Mesodermal cell (in vitro differentiated cells): ENCODE measurements at regions not wholly inside any gene's neighbourhood (a gene's known extent, or its start where the extent isn't known, plus 50 kb on each side); places are given as distances from the start of the nearest gene placed in this dataset.
A peak's percentile ranks its signal among the peaks of the same experiment; 100 is the strongest.
"Not testable (repeated sequence)": the region's sequence is repeated elsewhere in the genome, so short reads cannot be mapped to it uniquely, and the experiment has no call there.

Experiments used
- H3K27ac ChIP-seq: 2 replicates; pipeline ENCODE4 v1.7.0; 2013; ENCODE audit warnings: mild to moderate bottlenecking, low read depth, low read length, moderate library complexity; ENCODE audit not compliant: severe bottlenecking
- H3K36me3 ChIP-seq: 2 replicates; pipeline ENCODE4 v1.7.1; 2013; ENCODE audit warnings: mild to moderate bottlenecking, low read length, moderate library complexity; ENCODE audit not compliant: control insufficient read depth, insufficient read depth
- H3K4me1 ChIP-seq: one replicate; pipeline ENCODE4 v1.7.1; 2013; ENCODE audit warnings: mild to moderate bottlenecking, low read length; ENCODE audit not compliant: insufficient read depth, control insufficient read depth, poor library complexity, severe bottlenecking
- H3K4me3 ChIP-seq: 2 replicates; pipeline ENCODE4 v1.7.0; 2013; ENCODE audit warnings: low read length, control low read depth, mild to moderate bottlenecking; ENCODE audit not compliant: insufficient read depth, poor library complexity, severe bottlenecking; ENCODE audit errors: extremely low read depth
- H3K9me3 ChIP-seq: 2 replicates; pipeline ENCODE4 v1.7.1; 2013; ENCODE audit warnings: mild to moderate bottlenecking, low read length, moderate library complexity; ENCODE audit not compliant: control insufficient read depth
- WGBS, 2 experiments: methylation state at CpG; one replicate each; pipeline ENCODE4 v1.1.5; 2013; ENCODE audit warnings: missing lambda C conversion rate in 2 of 2; ENCODE audit not compliant: insufficient coverage in 2 of 2; 5-methylcytosine and 5-hydroxymethylcytosine counted together

- Histone ChIP-seq H3K4me1 (peaks cover 6% of the 10 kb centered on the region), H3K36me3 (no peaks in the 10 kb centered on the region), H3K27ac (no peak overlapping the region), H3K9me3 (no peaks in the 10 kb centered on the region), H3K4me3 (no peak overlapping the region)
- 100% methylated on average over 1 of the region's 3 CpGs; no CpG with 5 or more reads in 1 of the 2 experiments for WGBS, 2 experiments
Observed at GRCh38 chr9:72453797-72454196, 67.6 kb upstream of the TMC1 start.

GRCh38 chr9:72446241-72446640 is 75.2 kb upstream of the TMC1 start:
- H3K4me3 ChIP-seq, H3K9me3 ChIP-seq, H3K27ac ChIP-seq, H3K36me3 ChIP-seq: not testable (repeated sequence)
- peaks cover 33% of the 10 kb centered on the region for H3K4me1 ChIP-seq
- WGBS, 2 experiments: 95 to 97% methylated on average over 4 to 5 of the region's 5 CpGs

DNA sequence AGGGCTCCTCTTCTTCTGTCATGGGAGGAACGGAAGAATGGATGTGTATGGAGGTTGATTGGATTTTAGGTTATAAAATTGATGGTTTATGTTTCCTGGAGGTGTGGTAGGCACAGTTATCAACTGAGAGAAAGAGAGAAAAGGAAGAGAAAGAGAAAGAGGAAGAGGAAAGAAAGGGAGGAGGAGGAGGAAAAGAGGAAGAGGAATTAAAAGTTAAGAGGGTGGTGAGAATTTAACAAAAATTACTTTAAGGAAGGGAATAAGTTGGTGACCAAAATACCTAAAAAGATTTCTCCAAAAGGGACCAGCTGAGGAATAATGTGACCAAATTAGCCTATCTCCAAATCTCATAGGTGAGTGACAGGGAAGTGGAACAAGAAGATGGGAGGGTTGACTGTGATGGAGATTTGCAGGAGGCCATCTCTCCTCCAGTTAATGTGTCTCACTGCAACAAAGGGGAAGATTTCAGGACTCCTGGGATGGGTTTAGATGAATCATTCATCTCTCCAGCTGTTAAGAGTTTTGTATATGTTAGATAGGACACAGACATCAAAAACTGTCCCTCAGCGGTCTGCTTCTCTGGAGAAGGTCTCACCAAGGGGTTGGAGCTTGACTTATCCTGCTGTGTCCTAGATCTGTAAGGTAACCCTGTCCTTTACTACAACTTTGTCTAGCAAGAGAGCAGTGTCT is 76.0 kb upstream of the TMC1 start:
- 100% methylated on average over 1 of the region's 2 CpGs; no CpG with 5 or more reads in 1 of the 2 experiments for WGBS, 2 experiments
- no peak overlapping the region for H3K27ac ChIP-seq

GRCh38 chr9:72444435-72444834 is 77.0 kb upstream of the TMC1 start:
- Histone ChIP-seq H3K27ac (peak overlapping the region; percentile 73), H3K4me3 (no peak overlapping the region), H3K36me3 (no peaks in the 10 kb centered on the region), H3K9me3 (no peaks in the 10 kb centered on the region), H3K4me1 (peaks cover 42% of the 10 kb centered on the region)
- 94 to 100% methylated on average over 1 of the region's 1 CpG for WGBS, 2 experiments

More for the DNA sequence above, 76.0 kb upstream of the TMC1 start:
- Histone ChIP-seq H3K9me3 (no peaks in the 10 kb centered on the region), H3K36me3 (no peaks in the 10 kb centered on the region), H3K4me3 (no peak overlapping the region), H3K4me1 (peaks cover 41% of the 10 kb centered on the region)

GRCh38 chr9:72443855-72444254 is 77.6 kb upstream of the TMC1 start:
- H3K4me1 ChIP-seq: peaks cover 42% of the 10 kb centered on the region
- H3K4me3 ChIP-seq: no peak overlapping the region
- 88 to 89% methylated on average over 4 of the region's 4 CpGs for WGBS, 2 experiments
- H3K36me3 ChIP-seq: no peaks in the 10 kb centered on the region
- peak overlapping the region; percentile 73 for H3K27ac ChIP-seq
- H3K9me3 ChIP-seq: no peaks in the 10 kb centered on the region

DNA sequence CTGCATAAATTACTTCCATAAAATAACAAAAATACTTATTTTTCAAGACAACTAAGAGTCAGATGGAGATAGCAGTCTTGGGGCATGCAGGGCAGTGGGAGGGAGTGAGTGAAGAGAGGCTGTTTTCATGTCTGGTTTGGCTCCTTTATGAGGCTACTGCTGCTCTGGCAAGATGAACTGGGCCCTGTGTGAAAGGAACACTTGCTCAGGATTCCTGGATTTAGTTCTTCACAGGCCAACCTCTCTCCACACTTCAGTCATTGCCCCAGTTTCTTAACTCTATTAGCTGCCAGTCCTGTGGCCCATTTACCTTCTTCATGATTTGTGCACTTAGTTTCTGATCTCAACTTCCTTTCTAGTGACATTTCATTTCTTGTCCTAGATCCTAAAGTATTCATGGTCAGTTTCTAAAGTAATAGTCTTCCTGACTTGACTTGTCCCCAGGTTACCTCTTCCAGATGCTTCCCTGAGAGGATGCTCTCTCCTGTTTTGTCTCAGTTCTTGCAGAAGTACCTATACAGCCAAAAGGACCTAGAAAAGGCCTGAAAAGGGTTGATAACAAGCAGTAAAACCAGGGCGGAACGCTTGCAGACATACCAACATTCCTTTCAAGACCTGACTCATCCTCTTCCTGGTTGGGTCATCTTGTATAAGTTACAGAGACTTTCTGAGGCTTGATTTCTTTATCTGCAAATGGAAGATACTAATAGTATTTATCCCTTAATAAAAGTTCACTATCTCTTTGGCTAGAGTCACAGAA is 77.0 kb upstream of the ZFAND5 start:
- WGBS, 2 experiments: no CpG with 5 or more reads among the region's 2 CpGs
- Histone ChIP-seq H3K27ac (peak overlapping the region; percentile 97), H3K4me3 (no peak overlapping the region), H3K36me3 (no peaks in the 10 kb centered on the region), H3K9me3 (no peaks in the 10 kb centered on the region), H3K4me1 (peaks cover 42% of the 10 kb centered on the region)

DNA sequence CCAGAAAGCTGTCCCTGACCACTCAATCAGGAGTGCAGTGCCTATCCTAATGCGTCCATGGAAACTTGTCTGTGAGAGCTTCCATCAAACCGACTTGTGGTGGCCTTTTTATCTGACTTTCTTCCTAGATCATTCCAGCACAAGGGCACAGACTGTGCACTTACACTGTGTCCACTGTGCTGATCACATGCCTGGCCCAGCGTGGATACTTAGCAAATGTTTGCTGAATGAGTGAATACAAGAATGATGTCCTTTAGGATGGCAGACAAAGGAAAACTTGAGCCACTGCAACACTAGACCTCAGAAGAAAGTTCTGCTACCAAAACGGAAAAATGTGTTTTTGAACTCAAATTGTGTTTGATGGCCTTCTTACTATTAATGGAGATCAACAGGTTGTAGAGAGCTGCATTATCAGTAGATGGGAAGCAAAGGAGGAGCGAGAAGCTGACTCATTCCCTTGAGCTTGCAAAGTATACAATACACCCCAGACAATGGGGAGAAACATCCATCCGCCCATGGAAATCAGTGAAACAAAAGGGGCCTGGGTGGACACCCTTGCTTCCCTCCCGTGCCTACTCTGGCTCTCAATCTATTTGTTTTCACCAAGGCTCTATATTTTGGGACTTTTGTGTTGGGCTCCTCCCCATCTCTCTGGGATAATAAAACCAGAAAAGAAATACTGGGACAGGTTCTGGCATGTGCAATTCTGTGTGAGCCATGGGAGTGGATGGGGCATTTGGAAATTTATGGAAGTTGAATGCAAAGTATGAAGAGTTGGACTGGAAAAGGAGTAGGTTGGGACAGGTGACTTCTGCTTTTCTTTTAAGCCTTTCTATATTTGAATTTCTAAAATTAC is 76.2 kb upstream of the ZFAND5 start:
- no peak overlapping the region for H3K4me3 ChIP-seq
- peak overlapping the region; percentile 97 for H3K27ac ChIP-seq
- peaks cover 42% of the 10 kb centered on the region for H3K4me1 ChIP-seq
- 76 to 79% methylated on average over 5 to 6 of the region's 7 CpGs for WGBS, 2 experiments
- no peaks in the 10 kb centered on the region for H3K9me3 ChIP-seq
- no peaks in the 10 kb centered on the region for H3K36me3 ChIP-seq

DNA sequence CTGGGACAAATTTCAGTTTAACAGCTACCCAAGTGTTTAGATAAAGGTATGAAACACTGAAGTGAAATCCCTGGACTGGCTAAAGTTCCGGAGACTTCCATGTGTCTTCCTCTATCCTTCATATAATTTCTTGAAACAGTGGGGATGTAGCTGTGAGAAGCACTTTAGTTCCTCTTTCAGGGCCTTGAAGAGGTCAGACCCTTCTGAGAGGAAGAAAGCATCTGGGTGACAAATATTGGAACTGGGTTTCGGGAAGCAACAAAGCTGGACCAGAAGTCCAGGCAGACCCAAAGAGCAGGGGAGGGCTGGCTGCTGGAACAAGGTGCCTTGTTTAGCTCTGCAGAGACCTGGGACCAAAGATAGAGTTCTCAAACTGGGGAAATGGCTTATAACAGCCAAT is 75.4 kb upstream of the ZFAND5 start:
- Histone ChIP-seq H3K4me1 (peaks cover 37% of the 10 kb centered on the region), H3K4me3 (no peak overlapping the region), H3K36me3 (no peaks in the 10 kb centered on the region), H3K27ac (no peak overlapping the region), H3K9me3 (no peaks in the 10 kb centered on the region)
- 100% methylated on average over 1 to 2 of the region's 2 CpGs for WGBS, 2 experiments

- H3K27ac ChIP-seq: peak overlapping the region; percentile 33
- H3K4me3 ChIP-seq, H3K9me3 ChIP-seq, H3K4me1 ChIP-seq, H3K36me3 ChIP-seq: not testable (repeated sequence)
- WGBS, 2 experiments: 91 to 92% methylated on average over 7 of the region's 12 CpGs
Observed at GRCh38 chr9:72433616-72434267, 68.7 kb upstream of the ZFAND5 start.

- H3K27ac ChIP-seq: no peak overlapping the region
- no peaks in the 10 kb centered on the region for H3K36me3 ChIP-seq
- no peak overlapping the region for H3K4me3 ChIP-seq
- WGBS, 2 experiments: 100% methylated on average over 3 of the region's 4 CpGs
- no peaks in the 10 kb centered on the region for H3K9me3 ChIP-seq
- peaks cover 9% of the 10 kb centered on the region for H3K4me1 ChIP-seq
Observed at GRCh38 chr9:72431036-72431435, 66.0 kb upstream of the ZFAND5 start.
